GM10266 (cell line): ENCODE measurements at regions not wholly inside any gene's neighbourhood (a gene's known extent, or its start where the extent isn't known, plus 50 kb on each side); places are given as distances from the start of the nearest gene placed in this dataset.

Experiments
- DNase-seq: peaks from one replicate; pipeline ENCODE4 v3.0.0; 2012; ENCODE audit errors: extremely low spot score
- TF ChIP-seq, protein P1 (sequence below): IDR thresholded peaks from 2 replicates; pipeline ENCODE4 v1.5.1; 2012; ENCODE audit warnings: mild to moderate bottlenecking, low read depth; ENCODE audit not compliant: control insufficient read depth, insufficient read depth; ENCODE audit errors: missing control alignments

DNA sequence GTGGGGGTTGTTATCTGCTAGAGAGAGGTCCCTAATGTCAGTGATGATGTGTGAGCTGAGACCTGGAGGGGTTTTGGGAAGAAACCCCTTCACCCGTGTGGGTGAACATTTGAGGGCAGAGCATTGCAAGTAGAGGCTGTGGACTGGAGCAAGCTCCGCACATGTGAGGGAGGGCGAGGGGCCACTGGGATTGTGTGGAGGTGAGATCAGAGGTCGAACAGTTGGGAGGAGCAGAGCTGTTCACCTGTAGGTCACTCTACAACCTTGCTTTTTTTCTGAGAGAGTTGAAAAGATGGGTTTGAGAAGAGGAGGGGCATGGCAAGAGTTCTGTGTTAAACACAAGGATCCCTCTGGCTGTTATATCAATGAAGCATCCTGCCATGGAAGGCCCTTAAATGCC is 480.4 kb upstream of the ZNF608 start:
- TF ChIP-seq, protein P1, sequence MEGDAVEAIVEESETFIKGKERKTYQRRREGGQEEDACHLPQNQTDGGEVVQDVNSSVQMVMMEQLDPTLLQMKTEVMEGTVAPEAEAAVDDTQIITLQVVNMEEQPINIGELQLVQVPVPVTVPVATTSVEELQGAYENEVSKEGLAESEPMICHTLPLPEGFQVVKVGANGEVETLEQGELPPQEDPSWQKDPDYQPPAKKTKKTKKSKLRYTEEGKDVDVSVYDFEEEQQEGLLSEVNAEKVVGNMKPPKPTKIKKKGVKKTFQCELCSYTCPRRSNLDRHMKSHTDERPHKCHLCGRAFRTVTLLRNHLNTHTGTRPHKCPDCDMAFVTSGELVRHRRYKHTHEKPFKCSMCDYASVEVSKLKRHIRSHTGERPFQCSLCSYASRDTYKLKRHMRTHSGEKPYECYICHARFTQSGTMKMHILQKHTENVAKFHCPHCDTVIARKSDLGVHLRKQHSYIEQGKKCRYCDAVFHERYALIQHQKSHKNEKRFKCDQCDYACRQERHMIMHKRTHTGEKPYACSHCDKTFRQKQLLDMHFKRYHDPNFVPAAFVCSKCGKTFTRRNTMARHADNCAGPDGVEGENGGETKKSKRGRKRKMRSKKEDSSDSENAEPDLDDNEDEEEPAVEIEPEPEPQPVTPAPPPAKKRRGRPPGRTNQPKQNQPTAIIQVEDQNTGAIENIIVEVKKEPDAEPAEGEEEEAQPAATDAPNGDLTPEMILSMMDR = no peak
- DNase-seq = no peak

DNA sequence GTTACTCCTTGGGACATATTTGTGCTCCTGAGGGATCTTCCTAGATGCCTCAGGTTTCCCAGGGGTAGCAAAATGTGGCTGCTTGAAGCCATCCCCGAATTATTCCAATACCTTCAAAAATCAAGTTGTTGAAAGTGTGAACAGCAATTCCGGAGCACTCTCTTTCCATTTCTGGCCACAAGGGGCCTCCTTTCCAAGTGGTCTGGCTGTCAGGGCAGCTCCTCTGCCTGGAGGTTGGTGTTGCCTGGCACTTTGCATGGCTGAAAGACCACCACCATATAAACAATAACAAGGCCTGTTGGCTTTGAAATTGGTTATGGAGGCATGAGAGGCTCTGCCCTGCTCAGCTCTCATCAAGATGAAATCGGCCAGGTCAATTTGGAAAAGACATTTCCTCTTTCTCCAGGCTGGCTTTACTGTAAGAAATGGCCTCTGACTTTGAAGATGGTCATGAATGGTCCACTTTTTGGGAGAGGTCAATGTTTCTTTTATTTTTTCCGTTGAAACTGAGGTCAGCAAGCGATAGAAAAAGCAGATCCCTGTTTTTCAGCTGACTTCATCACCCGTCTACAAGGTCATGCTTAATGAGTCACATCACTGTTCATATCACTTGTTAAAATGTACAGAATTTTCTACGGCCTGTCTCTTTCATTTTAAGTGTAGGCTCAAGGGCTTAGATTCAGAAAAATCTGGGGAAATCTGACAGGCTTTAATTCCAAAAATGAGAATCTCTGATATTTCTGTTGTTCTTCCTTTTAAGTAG is 481.1 kb upstream of the ZNF608 start:
- TF ChIP-seq, protein P1 = no peak
- DNase-seq = no peak

- TF ChIP-seq, protein P1 = no peak
- DNase-seq = no peak
Measured at GRCh38 chr5:125228363-125229070, 482.1 kb upstream of the ZNF608 start.

GRCh38 chr5:125229556-125229955 is 483.1 kb upstream of the ZNF608 start:
- DNase-seq = no peak
- TF ChIP-seq, protein P1 = no peak

DNA sequence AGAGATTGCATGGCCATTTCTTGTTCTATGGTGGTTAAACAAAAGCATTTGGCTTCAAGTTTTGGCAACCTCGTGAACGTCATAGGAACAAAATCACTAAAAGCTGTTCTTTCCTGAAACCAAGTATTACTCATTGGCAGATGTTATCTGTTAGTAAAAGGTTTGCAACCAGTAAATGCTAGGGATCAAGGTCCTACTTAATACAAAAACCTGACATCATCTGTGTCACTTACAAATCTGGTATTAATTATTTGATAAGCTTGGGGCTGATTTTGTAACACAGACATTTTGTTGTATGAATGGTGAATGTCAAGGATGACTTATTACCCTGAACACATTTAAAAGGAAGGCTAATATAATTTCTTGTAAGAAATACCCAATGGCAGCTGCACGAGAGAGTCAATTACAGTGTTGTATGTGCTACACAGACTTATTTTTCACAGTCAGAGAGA is 486.4 kb upstream of the ZNF608 start:
- DNase-seq = no peak
- TF ChIP-seq, protein P1 = no peak

DNA sequence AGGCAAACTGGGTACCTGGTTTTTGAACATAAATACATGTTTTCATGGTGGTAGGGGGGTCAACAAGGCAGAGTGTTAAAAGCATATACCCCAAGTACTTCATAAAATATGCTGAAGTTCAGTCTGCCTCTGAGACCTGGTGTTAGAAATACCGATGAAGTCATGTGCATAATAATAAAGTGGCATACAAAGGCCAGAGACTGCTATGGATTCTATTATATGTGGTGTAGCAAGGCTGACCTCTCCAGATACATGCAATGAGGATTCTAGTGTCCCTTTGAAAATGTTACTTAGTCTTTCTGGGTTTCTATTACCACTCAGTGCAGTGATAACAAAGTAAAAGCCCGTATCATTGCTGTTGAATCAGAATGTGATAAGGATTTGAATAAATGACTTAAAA is 487.5 kb upstream of the ZNF608 start:
- DNase-seq = no peak

More for the DNA sequence above, 487.5 kb upstream of the ZNF608 start:
- TF ChIP-seq, protein P1 = no peak
